HCT116 (cell line): ENCODE measurements at regions not wholly inside any gene's neighbourhood (a gene's known extent, or its start where the extent isn't known, plus 50 kb on each side); places are given as distances from the start of the nearest gene placed in this dataset.

Experiments used
- ATAC-seq: fragments of 200-7000 bp; cut with Tn5 transposase; 2 replicates; pipeline ENCODE4 v1.9.1; 2020; ENCODE audit warnings: mild to moderate bottlenecking, moderate library complexity
- BruUV-seq: library from RNA; stranded (reverse); fragments of 400-500 nt; replicated peaks from 2 replicates; lab custom pipeline; 2021; lab: Mats Ljungman, UMichigan
- CTCF ChIA-PET: fragments of 300-600 bp; sonication (Branson Sonifier 250); formaldehyde crosslinking; loops from one replicate; lab custom pipeline; 2021; ENCODE audit warnings: antibody characterized with exemption; lab: Charles Lee
- POLR2A ChIA-PET: fragments of 300-600, 350-600 bp; sonication (Branson Sonifier 250); formaldehyde crosslinking; loops from one replicate; lab custom pipeline; 2021; ENCODE audit warnings: antibody characterized with exemption; lab: Charles Lee
- RAD21 ChIA-PET, 2 experiments: fragments of 300-600 bp; sonication (Branson Sonifier 250); formaldehyde crosslinking; loops; one replicate each; lab custom pipeline; 2023; ENCODE audit warnings: low total read pairs in 2 of 2; ENCODE audit not compliant: uncharacterized antibody in 2 of 2, unreplicated experiment in 2 of 2, low non-redundant PET in 1 of 2; lab: Charles Lee
- DNase-seq: peaks from one replicate; pipeline ENCODE4 v3.0.0-alpha.2; 2010; ENCODE audit warnings: low read depth, low spot score
- H2AFZ ChIP-seq: fragments of 200-600 bp; shearing (Covaris generic), sonication (generic); 2 replicates; pipeline ENCODE4 v1.6.1; 2017; ENCODE audit warnings: low read depth, mixed run types, mixed read lengths, antibody characterized with exemption, low read length; ENCODE audit not compliant: poor library complexity, severe bottlenecking
- H3K27ac ChIP-seq: 2 replicates; pipeline ENCODE4 v1.5.1; 2012; ENCODE audit warnings: low read depth, low read length
- H3K27me3 ChIP-seq: fragments of 200-600 bp; sonication (generic); 2 replicates; pipeline ENCODE4 v1.6.1; 2016; ENCODE audit warnings: mixed run types, low read length, mixed read lengths; ENCODE audit not compliant: insufficient read depth
- H3K36me3 ChIP-seq, 2 experiments: fragments of 200-500 bp in 1 of 2; fragments of 200-600 bp in 1 of 2; sonication (Bioruptor generic) in 1 of 2; sonication (generic) in 1 of 2; 2 replicates each; pipeline versions ENCODE4 v1.5.1 to v1.6.1; 2014 to 2016; ENCODE audit warnings: low read length in 2 of 2, inconsistent platforms in 1 of 2, mixed read lengths in 1 of 2, mixed run types in 1 of 2; ENCODE audit not compliant: insufficient read depth in 2 of 2, control insufficient read depth in 1 of 2
- H3K4me1 ChIP-seq, 2 experiments: fragments of 200-600 bp in 1 of 2; sonication (generic) in 1 of 2; 2 replicates each; pipeline versions ENCODE4 v1.5.1 to v1.6.1; 2012 to 2017; ENCODE audit warnings: low read length in 2 of 2, inconsistent platforms in 1 of 2, mild to moderate bottlenecking in 1 of 2, mixed read lengths in 1 of 2, mixed run types in 1 of 2, moderate library complexity in 1 of 2; ENCODE audit not compliant: insufficient read depth in 2 of 2, control insufficient read depth in 1 of 2
- H3K4me2 ChIP-seq: fragments of 200-600 bp; sonication (generic); 2 replicates; pipeline ENCODE4 v1.6.1; 2017; ENCODE audit warnings: mixed run types, low read length, mixed read lengths
- H3K4me3 ChIP-seq, 2 experiments: fragments of 200-600 bp in 1 of 2; sonication (generic) in 1 of 2; replicated peaks in 1 of 2; 2 replicates each; pipeline ENCODE4 v1.5.1; 2011 to 2016; ENCODE audit warnings: low read length in 2 of 2, control low read depth in 1 of 2, low read depth in 1 of 2, mild to moderate bottlenecking in 1 of 2, mixed read lengths in 1 of 2, mixed run types in 1 of 2
- H3K79me2 ChIP-seq: fragments of 200-600 bp; sonication (generic); 2 replicates; pipeline ENCODE4 v1.6.1; 2017; ENCODE audit warnings: mild to moderate bottlenecking, mixed run types, low read length, moderate library complexity, mixed read lengths; ENCODE audit not compliant: insufficient read depth
- H3K9ac ChIP-seq: fragments of 200-600 bp; sonication (generic); 2 replicates; pipeline ENCODE4 v1.6.1; 2016; ENCODE audit warnings: low read length, mixed read lengths
- H3K9me2 ChIP-seq: fragments of 200-600 bp; sonication (generic), shearing (Covaris generic); 2 replicates; pipeline ENCODE4 v1.6.1; 2017; ENCODE audit warnings: mixed run types, mild to moderate bottlenecking, moderate library complexity; ENCODE audit not compliant: insufficient read depth
- H3K9me3 ChIP-seq, 2 experiments: fragments of 200-500 bp in 1 of 2; fragments of 200-600 bp in 1 of 2; sonication (Bioruptor generic) in 1 of 2; sonication (generic) in 1 of 2; 2 replicates each; pipeline ENCODE4 v1.6.1; 2014 to 2017; ENCODE audit warnings: low read length in 2 of 2, mixed read lengths in 2 of 2, inconsistent platforms in 1 of 2, low read depth in 1 of 2, mild to moderate bottlenecking in 1 of 2, mixed run types in 1 of 2, moderate library complexity in 1 of 2; ENCODE audit not compliant: control insufficient read depth in 1 of 2, insufficient read depth in 1 of 2
- H4K20me1 ChIP-seq: fragments of 200-600 bp; sonication (generic), shearing (Covaris generic); 2 replicates; pipeline ENCODE4 v1.6.1; 2017; ENCODE audit warnings: mixed run types, mild to moderate bottlenecking, moderate library complexity; ENCODE audit not compliant: insufficient read depth
- ELF1 ChIP-seq: IDR thresholded peaks from 2 replicates; pipeline ENCODE4 v1.6.1; 2012; ENCODE audit warnings: low read depth, borderline replicate concordance
- EZH2 ChIP-seq: fragments of 200-600 bp; sonication (generic); IDR thresholded peaks from 2 replicates; pipeline ENCODE4 v1.6.1; 2017; ENCODE audit warnings: antibody characterized with exemption, mixed run types
- POLR2A ChIP-seq: IDR thresholded peaks from 2 replicates; pipeline ENCODE4 v1.7.0; 2011; ENCODE audit warnings: borderline replicate concordance; ENCODE audit not compliant: insufficient read depth, insufficient read length; ENCODE audit errors: extremely low read depth
- RAD21 ChIP-seq: IDR thresholded peaks from 2 replicates; pipeline ENCODE4 v1.6.1; 2012; ENCODE audit warnings: low read depth, mild to moderate bottlenecking
- SIN3A ChIP-seq: IDR thresholded peaks from 2 replicates; pipeline ENCODE4 v1.6.1; 2012; ENCODE audit warnings: low read depth
- SP1 ChIP-seq: IDR thresholded peaks from 2 replicates; pipeline ENCODE4 v1.6.1; 2012; ENCODE audit warnings: low read depth
- SRF ChIP-seq: IDR thresholded peaks from 2 replicates; pipeline ENCODE4 v1.6.1; 2012; ENCODE audit warnings: low read depth
- YY1 ChIP-seq: IDR thresholded peaks from 2 replicates; pipeline ENCODE4 v1.6.1; 2011; ENCODE audit warnings: low read length, low read depth, moderate library complexity, mild to moderate bottlenecking; ENCODE audit not compliant: insufficient replicate concordance; ENCODE audit errors: extremely low read depth
- ZFX ChIP-seq: fragments of 450-650 bp; IDR thresholded peaks from 2 replicates; pipeline ENCODE4 v1.6.1; 2017
- ZNF274 ChIP-seq: fragments of 200-500 bp; sonication (Bioruptor generic); IDR thresholded peaks from 2 replicates; pipeline ENCODE4 v1.6.1; 2014; ENCODE audit warnings: mild to moderate bottlenecking, low read depth, low read length, inconsistent platforms
- intact Hi-C: fragments of 100-400 bp; cut with micrococcal nuclease; formaldehyde crosslinking; loops from 2 replicates; pipeline ENCODE4 v1.10.0; 2022
- TF ChIP-seq, protein P1 (sequence below): IDR thresholded peaks from 2 replicates; pipeline ENCODE4 v1.6.1; 2012
- TF ChIP-seq, protein P2 (sequence below): IDR thresholded peaks from 2 replicates; pipeline ENCODE4 v1.6.1; 2012; ENCODE audit warnings: low read depth
- TF ChIP-seq, protein P3 (sequence below): IDR thresholded peaks from 2 replicates; pipeline ENCODE4 v1.6.1; 2011; ENCODE audit warnings: mild to moderate bottlenecking, low read length, moderate library complexity; ENCODE audit not compliant: insufficient replicate concordance; ENCODE audit errors: extremely low read depth

DNA sequence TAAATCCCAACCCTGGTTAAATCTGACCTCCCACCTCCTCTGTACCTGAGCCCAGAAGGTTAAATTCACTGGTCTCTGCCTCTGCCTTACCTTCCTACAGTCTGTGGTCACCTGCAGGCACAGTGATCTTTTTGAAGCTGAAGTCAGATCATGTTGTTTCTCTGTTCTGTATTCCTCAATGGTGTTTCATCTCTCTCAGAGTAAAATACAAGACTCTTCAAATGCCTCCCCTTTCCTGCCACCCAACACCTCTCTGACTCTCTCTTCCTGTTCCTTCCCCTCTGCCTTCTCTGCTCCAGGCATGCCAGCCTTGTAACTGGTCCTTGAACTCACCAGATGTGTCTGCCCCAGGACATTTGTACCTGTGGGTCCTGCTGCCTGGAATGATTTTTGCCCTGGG is 219.3 kb downstream of the UXS1 start:
- ATAC-seq, result no peak

More for the DNA sequence above, 219.3 kb downstream of the UXS1 start:
- H3K4me3 ChIP-seq, result no peak overlapping the region
- H3K9ac ChIP-seq, result no peak overlapping the region
- BruUV-seq, result no TSS peak
- no peaks in the 10 kb centered on the region for H3K27me3 ChIP-seq
- H3K27ac ChIP-seq, result no peak overlapping the region
- ChIA-PET RAD21 (no interaction called here), CTCF (no interaction called here), POLR2A (no interaction called here)
- no peak overlapping the region for H3K4me2 ChIP-seq
- no peak for DNase-seq
- H3K79me2 ChIP-seq, result no peaks in the 10 kb centered on the region
- H4K20me1 ChIP-seq, result no peaks in the 10 kb centered on the region
- peaks cover 0 to 6% of the 10 kb centered on the region in 2 experiments; a peak in 1 of 4 replicates for H3K9me3 ChIP-seq
- H3K36me3 ChIP-seq, result no peaks in the 10 kb centered on the region
- H3K4me1 ChIP-seq, result peaks cover 7 to 17% of the 10 kb centered on the region in 2 experiments
- no peak for TF ChIP-seq SP1
- TF ChIP-seq, protein P1, sequence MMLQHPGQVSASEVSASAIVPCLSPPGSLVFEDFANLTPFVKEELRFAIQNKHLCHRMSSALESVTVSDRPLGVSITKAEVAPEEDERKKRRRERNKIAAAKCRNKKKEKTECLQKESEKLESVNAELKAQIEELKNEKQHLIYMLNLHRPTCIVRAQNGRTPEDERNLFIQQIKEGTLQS, result no peak
- TF ChIP-seq SIN3A, result no peak
- no peak for TF ChIP-seq YY1
- TF ChIP-seq, protein P2, sequence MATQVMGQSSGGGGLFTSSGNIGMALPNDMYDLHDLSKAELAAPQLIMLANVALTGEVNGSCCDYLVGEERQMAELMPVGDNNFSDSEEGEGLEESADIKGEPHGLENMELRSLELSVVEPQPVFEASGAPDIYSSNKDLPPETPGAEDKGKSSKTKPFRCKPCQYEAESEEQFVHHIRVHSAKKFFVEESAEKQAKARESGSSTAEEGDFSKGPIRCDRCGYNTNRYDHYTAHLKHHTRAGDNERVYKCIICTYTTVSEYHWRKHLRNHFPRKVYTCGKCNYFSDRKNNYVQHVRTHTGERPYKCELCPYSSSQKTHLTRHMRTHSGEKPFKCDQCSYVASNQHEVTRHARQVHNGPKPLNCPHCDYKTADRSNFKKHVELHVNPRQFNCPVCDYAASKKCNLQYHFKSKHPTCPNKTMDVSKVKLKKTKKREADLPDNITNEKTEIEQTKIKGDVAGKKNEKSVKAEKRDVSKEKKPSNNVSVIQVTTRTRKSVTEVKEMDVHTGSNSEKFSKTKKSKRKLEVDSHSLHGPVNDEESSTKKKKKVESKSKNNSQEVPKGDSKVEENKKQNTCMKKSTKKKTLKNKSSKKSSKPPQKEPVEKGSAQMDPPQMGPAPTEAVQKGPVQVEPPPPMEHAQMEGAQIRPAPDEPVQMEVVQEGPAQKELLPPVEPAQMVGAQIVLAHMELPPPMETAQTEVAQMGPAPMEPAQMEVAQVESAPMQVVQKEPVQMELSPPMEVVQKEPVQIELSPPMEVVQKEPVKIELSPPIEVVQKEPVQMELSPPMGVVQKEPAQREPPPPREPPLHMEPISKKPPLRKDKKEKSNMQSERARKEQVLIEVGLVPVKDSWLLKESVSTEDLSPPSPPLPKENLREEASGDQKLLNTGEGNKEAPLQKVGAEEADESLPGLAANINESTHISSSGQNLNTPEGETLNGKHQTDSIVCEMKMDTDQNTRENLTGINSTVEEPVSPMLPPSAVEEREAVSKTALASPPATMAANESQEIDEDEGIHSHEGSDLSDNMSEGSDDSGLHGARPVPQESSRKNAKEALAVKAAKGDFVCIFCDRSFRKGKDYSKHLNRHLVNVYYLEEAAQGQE, result no peak
- TF ChIP-seq SRF, result no peak
- TF ChIP-seq RAD21, result no peak
- no peak for TF ChIP-seq ELF1
- TF ChIP-seq, protein P3, sequence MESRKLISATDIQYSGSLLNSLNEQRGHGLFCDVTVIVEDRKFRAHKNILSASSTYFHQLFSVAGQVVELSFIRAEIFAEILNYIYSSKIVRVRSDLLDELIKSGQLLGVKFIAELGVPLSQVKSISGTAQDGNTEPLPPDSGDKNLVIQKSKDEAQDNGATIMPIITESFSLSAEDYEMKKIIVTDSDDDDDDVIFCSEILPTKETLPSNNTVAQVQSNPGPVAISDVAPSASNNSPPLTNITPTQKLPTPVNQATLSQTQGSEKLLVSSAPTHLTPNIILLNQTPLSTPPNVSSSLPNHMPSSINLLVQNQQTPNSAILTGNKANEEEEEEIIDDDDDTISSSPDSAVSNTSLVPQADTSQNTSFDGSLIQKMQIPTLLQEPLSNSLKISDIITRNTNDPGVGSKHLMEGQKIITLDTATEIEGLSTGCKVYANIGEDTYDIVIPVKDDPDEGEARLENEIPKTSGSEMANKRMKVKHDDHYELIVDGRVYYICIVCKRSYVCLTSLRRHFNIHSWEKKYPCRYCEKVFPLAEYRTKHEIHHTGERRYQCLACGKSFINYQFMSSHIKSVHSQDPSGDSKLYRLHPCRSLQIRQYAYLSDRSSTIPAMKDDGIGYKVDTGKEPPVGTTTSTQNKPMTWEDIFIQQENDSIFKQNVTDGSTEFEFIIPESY, result no peak
- no peak for TF ChIP-seq ZNF274
- no peak for TF ChIP-seq POLR2A
- TF ChIP-seq ZFX, result no peak
- TF ChIP-seq EZH2, result no peak
- intact Hi-C loops, result no loop called here
- no peak overlapping the region for H2AFZ ChIP-seq
- no peaks in the 10 kb centered on the region for H3K9me2 ChIP-seq
